Muscle layer of duodenum (tissue), 2 donors: ENCODE measurements at regions not wholly inside any gene's neighbourhood (a gene's known extent, or its start where the extent isn't known, plus 50 kb on each side); places are given as distances from the start of the nearest gene placed in this dataset.
"Not testable (repeated sequence)": the region's sequence is repeated elsewhere in the genome, so short reads cannot be mapped to it uniquely, and the experiment has no call there.

Source experiments
- H3K27ac ChIP-seq: one replicate; pipeline ENCODE4 v1.7.0; 2013; ENCODE audit warnings: mild to moderate bottlenecking, low read length
- H3K27me3 ChIP-seq: one replicate; pipeline ENCODE4 v1.7.0; 2013; ENCODE audit warnings: low read depth, mild to moderate bottlenecking, control low read depth, low read length
- H3K36me3 ChIP-seq, 2 donors: one replicate each; pipeline ENCODE4 v1.7.0; 2013; ENCODE audit warnings: low read length in 2 of 2, control low read depth in 1 of 2, mild to moderate bottlenecking in 1 of 2; ENCODE audit not compliant: insufficient read depth in 2 of 2, control insufficient read depth in 1 of 2
- H3K4me1 ChIP-seq, 2 donors: one replicate each; pipeline ENCODE4 v1.7.0; 2013; ENCODE audit warnings: low read length in 2 of 2, mild to moderate bottlenecking in 2 of 2, control low read depth in 1 of 2, moderate library complexity in 1 of 2; ENCODE audit not compliant: insufficient read depth in 2 of 2, control insufficient read depth in 1 of 2
- H3K4me3 ChIP-seq, 2 donors: one replicate each; pipeline ENCODE4 v1.7.0; 2013; ENCODE audit warnings: low read length in 2 of 2, low read depth in 1 of 2, mild to moderate bottlenecking in 1 of 2
- H3K9me3 ChIP-seq, 2 donors: one replicate each; pipeline ENCODE4 v1.7.0; 2013; ENCODE audit warnings: low read length in 2 of 2, control low read depth in 1 of 2, mild to moderate bottlenecking in 1 of 2; ENCODE audit not compliant: control insufficient read depth in 1 of 2
- donor health status: healthy.

DNA sequence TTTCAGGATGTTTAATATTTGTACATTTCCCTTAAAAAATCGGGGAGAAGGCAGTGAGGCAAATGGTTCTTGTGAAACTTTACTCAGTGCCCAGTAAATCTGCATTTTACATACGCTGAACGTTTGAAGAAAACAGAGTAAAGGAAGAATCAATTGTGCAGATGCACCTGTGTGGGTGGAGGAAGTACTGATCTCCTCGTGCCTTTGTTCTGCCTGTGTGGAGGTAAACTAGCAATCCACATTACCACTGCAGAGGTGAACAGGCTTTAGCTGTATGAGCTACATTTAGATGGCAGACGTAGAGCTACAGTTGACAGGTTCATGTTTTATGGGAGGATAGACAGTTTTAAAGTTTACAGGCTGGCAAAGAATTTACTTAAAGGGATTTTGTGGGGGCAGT lies 62.7 kb upstream of the VIPR2 start:
- Histone ChIP-seq H3K4me1 (peaks cover 0 to 8% of the 10 kb centered on the region in 2 donors), H3K27ac (no peak overlapping the region), H3K4me3 (no peak overlapping the region), H3K9me3 (no peaks in the 10 kb centered on the region), H3K36me3 (no peaks in the 10 kb centered on the region), H3K27me3 (no peaks in the 10 kb centered on the region)

DNA sequence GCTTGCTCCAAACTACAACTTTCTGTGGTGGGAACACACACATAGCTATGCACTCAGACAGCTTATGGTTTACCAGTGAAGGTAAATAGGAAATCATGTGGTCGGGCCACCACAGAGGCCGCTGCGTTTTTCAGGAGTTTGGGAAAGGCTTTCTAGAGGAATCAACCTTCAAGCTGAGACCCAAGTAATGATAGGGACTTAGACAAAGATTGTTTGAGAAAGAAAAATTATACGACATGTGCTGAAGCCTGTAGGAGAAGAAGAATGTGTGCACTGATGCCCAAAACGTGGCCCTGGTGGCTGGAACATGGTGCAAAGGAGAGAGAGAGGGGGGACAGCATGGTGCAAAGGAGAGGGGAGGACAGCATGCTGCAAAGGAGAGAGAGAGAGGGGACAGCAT lies 61.2 kb upstream of the VIPR2 start:
- Histone ChIP-seq H3K27ac (no peak overlapping the region), H3K36me3 (no peaks in the 10 kb centered on the region), H3K27me3 (no peaks in the 10 kb centered on the region), H3K4me1 (no peaks in the 10 kb centered on the region), H3K4me3 (no peak overlapping the region), H3K9me3 (no peaks in the 10 kb centered on the region)

DNA sequence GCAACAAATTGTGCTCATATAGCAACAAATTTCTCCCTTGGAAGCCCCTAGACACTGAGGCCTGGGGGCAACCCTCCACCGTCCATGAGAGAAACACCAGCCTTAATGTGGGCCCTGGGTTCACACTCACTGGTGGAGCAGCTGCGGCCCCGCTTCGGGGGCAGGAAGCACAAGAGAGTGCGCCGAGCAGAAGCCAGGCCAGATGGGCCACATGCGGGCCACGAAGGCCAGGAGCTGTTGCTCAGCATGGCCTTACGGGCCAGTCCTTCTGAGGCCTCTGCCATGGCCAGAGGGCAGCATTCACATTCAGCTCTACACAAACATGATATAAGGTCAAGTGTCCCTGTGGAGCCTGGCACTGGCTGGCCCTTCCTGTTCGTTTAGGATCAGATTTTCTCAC lies 60.0 kb upstream of the VIPR2 start:
- H3K9me3 ChIP-seq = no peaks in the 10 kb centered on the region
- H3K4me1 ChIP-seq = no peaks in the 10 kb centered on the region
- H3K4me3 ChIP-seq = no peak overlapping the region
- H3K27me3 ChIP-seq = no peaks in the 10 kb centered on the region
- no peaks in the 10 kb centered on the region for H3K36me3 ChIP-seq
- H3K27ac ChIP-seq = no peak overlapping the region

DNA sequence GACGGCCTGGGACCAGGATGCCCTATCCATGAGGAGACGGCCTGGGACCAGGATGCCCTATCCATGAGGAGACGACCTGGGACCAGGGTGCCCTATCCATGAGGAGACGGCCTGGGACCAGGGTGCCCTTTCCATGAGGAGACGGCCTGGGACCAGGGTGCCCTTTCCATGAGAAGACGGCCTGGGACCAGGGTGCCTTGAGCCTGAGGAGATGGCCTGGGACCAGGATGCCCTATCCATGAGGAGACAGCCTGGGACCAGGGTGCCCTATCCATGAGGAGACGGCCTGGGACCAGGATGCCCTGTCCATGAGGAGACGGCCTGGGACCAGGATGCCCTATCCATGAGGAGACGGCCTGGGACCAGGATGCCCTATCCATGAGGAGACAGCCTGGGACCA lies 58.6 kb upstream of the VIPR2 start:
- not testable (repeated sequence) for H3K4me1 ChIP-seq, H3K27me3 ChIP-seq, H3K4me3 ChIP-seq

DNA sequence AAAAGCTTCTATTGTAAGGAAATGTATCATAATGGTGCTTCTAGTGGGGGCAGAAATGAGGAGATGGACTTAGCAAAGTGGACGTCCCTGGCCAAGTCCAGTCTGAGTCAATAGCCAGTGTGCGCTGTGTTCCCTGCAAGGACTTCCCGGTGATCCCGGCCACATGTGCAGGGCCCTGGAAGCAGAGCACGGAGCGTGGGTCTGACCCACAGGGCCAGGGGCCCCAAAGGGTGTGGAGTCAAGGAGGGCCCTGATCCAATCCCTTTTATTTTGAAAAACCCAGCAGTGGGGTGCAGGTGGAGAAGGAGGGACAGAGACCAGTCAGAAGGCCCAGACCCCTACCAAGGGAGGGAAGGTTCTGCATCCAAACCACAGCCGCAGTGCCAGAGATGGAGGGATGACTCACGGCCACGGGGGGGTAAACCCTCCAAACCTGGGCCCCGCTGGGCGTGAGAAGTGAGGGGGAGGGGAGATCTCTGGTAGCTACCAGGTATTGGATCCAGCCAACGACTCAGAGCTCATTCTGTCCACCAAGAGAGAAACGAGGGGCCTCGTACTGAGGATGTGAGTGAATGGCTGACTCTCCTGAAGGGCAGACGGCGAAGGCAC lies 57.2 kb upstream of the VIPR2 start:
- Histone ChIP-seq H3K4me1 (no peaks in the 10 kb centered on the region), H3K27me3 (no peaks in the 10 kb centered on the region), H3K9me3 (no peaks in the 10 kb centered on the region), H3K4me3 (no peak overlapping the region), H3K27ac (no peak overlapping the region), H3K36me3 (no peaks in the 10 kb centered on the region)

More for the DNA sequence above, 58.6 kb upstream of the VIPR2 start:
- not testable (repeated sequence) for H3K36me3 ChIP-seq, H3K27ac ChIP-seq, H3K9me3 ChIP-seq

DNA sequence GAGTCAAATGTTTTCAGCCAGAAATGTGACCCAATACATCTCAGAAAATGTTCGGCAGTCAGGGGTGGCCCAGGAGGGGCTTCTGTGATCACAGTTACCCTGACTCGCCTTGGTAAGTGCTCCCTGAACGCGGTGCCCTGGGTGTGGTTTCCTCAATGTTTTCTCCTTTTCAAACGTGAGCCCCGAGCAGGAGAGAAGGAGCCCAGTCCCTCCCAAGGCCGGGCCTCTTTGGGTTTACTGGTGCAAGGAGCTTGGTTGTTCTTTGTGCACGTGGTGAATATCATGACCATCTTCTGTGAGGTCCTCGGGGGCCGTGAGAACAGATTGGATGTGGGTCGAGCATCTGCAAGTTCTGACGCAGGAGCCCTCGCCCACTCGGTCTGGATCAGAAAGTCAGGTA lies 55.8 kb upstream of the VIPR2 start:
- H3K4me1 ChIP-seq = no peaks in the 10 kb centered on the region
- no peaks in the 10 kb centered on the region for H3K9me3 ChIP-seq
- H3K27ac ChIP-seq = no peak overlapping the region
- H3K27me3 ChIP-seq = no peaks in the 10 kb centered on the region
- no peaks in the 10 kb centered on the region for H3K36me3 ChIP-seq
- H3K4me3 ChIP-seq = no peak overlapping the region

DNA sequence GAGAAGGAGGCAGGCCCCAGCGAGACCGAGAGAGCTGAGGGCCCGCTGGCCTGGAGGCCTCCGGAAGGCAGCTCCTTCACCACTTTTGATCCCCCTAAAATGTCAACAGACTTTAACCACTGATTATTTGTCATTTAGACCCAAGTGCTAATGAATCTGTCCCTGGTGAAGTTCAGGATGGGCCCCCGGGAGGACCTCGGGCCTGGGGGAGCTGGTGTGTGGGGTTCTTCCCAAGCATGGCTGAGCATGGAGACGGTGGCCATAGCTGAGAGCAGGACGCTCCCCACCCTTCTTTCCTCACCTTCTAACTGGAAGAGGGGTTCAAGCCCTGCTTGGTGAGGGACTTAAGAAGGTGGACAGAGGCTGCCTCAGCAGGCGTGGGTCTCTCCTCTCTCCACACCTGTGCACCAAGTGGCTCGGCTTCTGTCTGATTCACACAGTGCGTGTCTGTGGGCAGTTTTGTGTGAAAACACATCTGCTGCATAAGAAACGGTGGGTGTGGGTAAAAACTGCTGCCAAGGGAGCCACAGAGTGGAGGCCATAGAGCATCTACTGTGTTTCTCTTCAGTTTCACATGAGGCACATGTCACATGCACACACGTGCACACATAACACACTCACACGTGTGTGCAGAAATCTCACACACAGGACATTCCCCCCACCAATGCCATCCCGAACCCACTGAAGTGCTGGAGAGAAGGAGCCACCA lies 53.5 kb upstream of the VIPR2 start:
- H3K27ac ChIP-seq = peak overlapping the region; percentile 10
- no peaks in the 10 kb centered on the region for H3K4me1 ChIP-seq
- no peaks in the 10 kb centered on the region for H3K9me3 ChIP-seq
- H3K27me3 ChIP-seq = no peaks in the 10 kb centered on the region
- H3K4me3 ChIP-seq = no peak overlapping the region
- no peaks in the 10 kb centered on the region for H3K36me3 ChIP-seq

DNA sequence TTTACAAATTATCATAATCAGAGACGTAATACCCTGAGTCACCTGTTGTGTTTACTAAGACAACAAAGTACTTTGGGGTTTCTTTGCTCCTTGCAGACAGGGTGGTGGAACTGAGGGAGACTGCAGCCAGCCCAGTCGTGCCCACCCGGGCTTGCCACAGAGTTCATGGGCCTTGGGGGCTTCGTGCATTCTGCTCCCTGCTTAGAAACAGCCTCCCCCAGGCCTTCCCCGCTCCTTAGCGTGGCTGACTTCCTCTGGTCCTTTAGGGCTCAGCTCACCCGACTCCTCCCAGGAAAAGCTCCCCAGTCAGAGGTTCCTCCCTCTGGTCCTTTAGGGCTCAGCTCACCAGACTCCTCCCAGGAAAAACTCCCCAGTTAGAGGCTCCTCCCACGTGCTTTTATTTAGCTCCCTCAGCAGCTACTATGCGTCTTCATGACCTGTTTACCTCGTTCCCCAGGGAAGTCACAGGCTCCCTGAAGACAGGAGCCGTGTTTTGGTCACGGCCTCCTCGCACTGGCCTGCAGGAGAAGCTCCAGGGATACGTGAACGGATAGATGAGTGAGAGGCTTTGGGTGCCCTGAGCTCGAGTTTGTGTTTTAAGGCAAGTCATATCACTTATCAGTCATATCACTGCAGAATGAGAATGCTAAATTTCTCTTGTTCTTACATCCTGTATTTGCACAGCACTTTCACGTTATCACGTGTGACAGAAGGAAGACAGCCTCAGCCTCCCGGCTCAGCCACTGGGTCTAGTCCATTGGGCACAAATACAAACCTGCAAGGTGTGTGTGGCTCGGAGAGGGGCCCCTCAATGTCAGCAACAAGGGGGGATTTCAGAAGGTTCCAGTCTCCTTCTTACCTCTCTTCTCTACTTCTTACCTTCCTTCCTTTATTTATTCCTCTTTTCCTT lies 52.7 kb upstream of the VIPR2 start:
- Histone ChIP-seq H3K27me3 (no peaks in the 10 kb centered on the region), H3K9me3 (no peaks in the 10 kb centered on the region), H3K36me3 (no peaks in the 10 kb centered on the region), H3K4me1 (no peaks in the 10 kb centered on the region), H3K4me3 (no peak overlapping the region), H3K27ac (peak overlapping the region; percentile 10)

DNA sequence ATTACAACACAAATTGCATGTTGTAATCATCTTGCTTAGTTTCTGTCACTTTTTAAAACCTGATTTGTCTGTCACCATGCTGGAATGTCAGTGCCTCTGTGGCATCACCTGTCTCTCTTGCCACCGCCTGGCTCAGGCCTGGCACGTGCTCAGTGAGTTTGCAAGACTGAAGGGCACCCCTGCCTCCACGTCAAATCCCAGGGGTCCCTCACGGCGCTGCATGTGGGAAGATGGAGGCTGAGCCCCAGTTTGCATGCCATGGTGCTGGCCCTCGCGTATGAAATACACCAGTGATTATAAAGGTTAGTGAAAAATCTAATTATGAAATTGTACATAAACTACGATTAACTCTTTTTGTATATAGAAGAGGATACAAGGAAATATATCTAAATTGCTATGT lies 51.9 kb upstream of the VIPR2 start:
- no peaks in the 10 kb centered on the region for H3K4me1 ChIP-seq
- no peak overlapping the region for H3K27ac ChIP-seq
- no peaks in the 10 kb centered on the region for H3K36me3 ChIP-seq
- H3K4me3 ChIP-seq = no peak overlapping the region
- no peaks in the 10 kb centered on the region for H3K27me3 ChIP-seq
- H3K9me3 ChIP-seq = no peaks in the 10 kb centered on the region

DNA sequence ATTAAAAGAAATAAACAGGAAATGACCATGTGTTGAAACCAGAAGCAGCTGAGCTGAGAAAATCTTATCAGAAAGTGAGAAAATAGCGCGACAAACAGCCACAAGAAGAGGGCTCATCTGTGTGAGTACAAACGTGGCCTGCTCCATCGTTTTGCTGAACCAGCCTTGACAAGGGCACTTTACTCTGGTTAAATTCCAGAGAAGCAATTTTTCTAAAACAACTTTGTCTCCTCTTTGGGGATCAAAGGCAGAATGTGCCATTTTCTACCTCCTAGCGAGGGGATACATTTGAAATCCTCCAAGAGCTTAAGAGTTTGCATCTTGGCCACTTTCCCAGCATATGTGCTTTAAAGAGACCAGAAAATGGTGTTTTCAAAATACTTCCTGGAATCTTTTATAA lies 51.3 kb upstream of the VIPR2 start:
- no peak overlapping the region for H3K27ac ChIP-seq
- no peak overlapping the region for H3K4me3 ChIP-seq
- H3K36me3 ChIP-seq = no peaks in the 10 kb centered on the region
- no peaks in the 10 kb centered on the region for H3K9me3 ChIP-seq
- no peaks in the 10 kb centered on the region for H3K27me3 ChIP-seq
- H3K4me1 ChIP-seq = no peaks in the 10 kb centered on the region
